Kidney epithelial cell (primary cell): ENCODE measurements at regions not wholly inside any gene's neighbourhood (a gene's known extent, or its start where the extent isn't known, plus 50 kb on each side); places are given as distances from the start of the nearest gene placed in this dataset.

Experiments used
- DNase-seq: peaks from one replicate; pipeline ENCODE4 v3.0.0-alpha.2; 2010; ENCODE audit warnings: low read depth
- H3K27me3 ChIP-seq: 2 replicates; pipeline ENCODE4 v1.6.0; 2011; ENCODE audit warnings: low read length; ENCODE audit not compliant: control insufficient read depth, insufficient read depth
- H3K36me3 ChIP-seq: 2 replicates; pipeline ENCODE4 v1.5.1; 2011; ENCODE audit warnings: low read length; ENCODE audit not compliant: control insufficient read depth, insufficient read depth
- H3K4me3 ChIP-seq: 2 replicates; pipeline ENCODE4 v1.5.1; 2011; ENCODE audit warnings: low read depth, mild to moderate bottlenecking, control low read depth, low read length
- CTCF ChIP-seq: IDR thresholded peaks from 2 replicates; pipeline ENCODE4 v1.5.1; 2011; ENCODE audit warnings: mild to moderate bottlenecking, moderate library complexity, low read length, control low read depth, inconsistent platforms; ENCODE audit not compliant: insufficient read depth, poor library complexity, severe bottlenecking

DNA sequence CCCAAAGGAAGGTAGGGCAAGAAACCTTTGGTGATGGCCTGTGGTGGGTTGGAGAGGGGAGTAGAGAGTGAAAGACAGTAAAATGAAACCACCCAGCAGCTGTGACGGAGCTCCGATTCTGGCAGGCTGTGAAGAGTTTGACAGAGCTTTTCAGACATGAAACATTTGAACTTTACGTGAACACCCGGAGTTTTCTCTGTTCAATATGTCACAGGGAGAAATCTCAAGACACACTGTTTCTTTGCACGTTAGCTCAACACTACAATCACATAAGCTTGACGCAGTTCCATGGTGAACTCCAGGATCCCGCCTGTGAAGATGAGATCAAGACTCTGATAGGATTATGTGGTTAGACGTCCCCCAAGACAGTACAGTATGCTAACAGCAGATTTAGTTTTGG, 79.6 kb upstream of the CDH11 start:
- H3K4me3 ChIP-seq, result no peak overlapping the region
- no peak for TF ChIP-seq CTCF
- no peaks in the 10 kb centered on the region for H3K27me3 ChIP-seq
- no peaks in the 10 kb centered on the region for H3K36me3 ChIP-seq
- no peak for DNase-seq

GRCh38 chr16:65200857-65201256, 79.0 kb upstream of the CDH11 start:
- H3K27me3 ChIP-seq, result no peaks in the 10 kb centered on the region
- DNase-seq, result no peak
- no peaks in the 10 kb centered on the region for H3K36me3 ChIP-seq
- H3K4me3 ChIP-seq, result no peak overlapping the region
- no peak for TF ChIP-seq CTCF

GRCh38 chr16:65200156-65200773, 78.4 kb upstream of the CDH11 start:
- TF ChIP-seq CTCF, result no peak
- no peak for DNase-seq

GRCh38 chr16:65196420-65197075, 74.7 kb upstream of the CDH11 start:
- Histone ChIP-seq H3K4me3 (no peak overlapping the region), H3K27me3 (no peaks in the 10 kb centered on the region), H3K36me3 (no peaks in the 10 kb centered on the region)
- DNase-seq, result no peak
- no peak for TF ChIP-seq CTCF

More at GRCh38 chr16:65200156-65200773, 78.4 kb upstream of the CDH11 start:
- no peaks in the 10 kb centered on the region for H3K27me3 ChIP-seq
- H3K4me3 ChIP-seq, result no peak overlapping the region
- no peaks in the 10 kb centered on the region for H3K36me3 ChIP-seq

- no peaks in the 10 kb centered on the region for H3K36me3 ChIP-seq
- no peak for DNase-seq
- H3K27me3 ChIP-seq, result no peaks in the 10 kb centered on the region
- no peak overlapping the region for H3K4me3 ChIP-seq
- no peak for TF ChIP-seq CTCF
Observed at GRCh38 chr16:65195998-65196397, 74.1 kb upstream of the CDH11 start.
